Mesenchymal stem cell (in vitro differentiated cells and primary cell): ENCODE measurements at regions not wholly inside any gene's neighbourhood (a gene's known extent, or its start where the extent isn't known, plus 50 kb on each side); places are given as distances from the start of the nearest gene placed in this dataset.

Experiments
- DNase-seq: peaks from one replicate; pipeline ENCODE4 v3.0.0-alpha.2; 2013
- H2AFZ ChIP-seq: one replicate; pipeline ENCODE4 v1.6.1; 2013; ENCODE audit warnings: low read depth, mild to moderate bottlenecking, control low read depth, inconsistent platforms, low read length, moderate library complexity
- H2AK5ac ChIP-seq: 2 replicates; pipeline ENCODE4 v1.6.1; 2013; ENCODE audit warnings: low read length, moderate library complexity, mild to moderate bottlenecking, inconsistent platforms; ENCODE audit not compliant: severe bottlenecking
- H2BK120ac ChIP-seq: one replicate; pipeline ENCODE4 v1.6.1; 2013; ENCODE audit warnings: low read depth, mild to moderate bottlenecking, inconsistent platforms, low read length, moderate library complexity
- H2BK12ac ChIP-seq, 2 experiments: one replicate each; pipeline ENCODE4 v1.6.1; 2013; ENCODE audit warnings: inconsistent platforms in 2 of 2, low read length in 2 of 2, mild to moderate bottlenecking in 2 of 2, moderate library complexity in 2 of 2, control low read depth in 1 of 2
- H2BK15ac ChIP-seq: one replicate; pipeline ENCODE4 v1.6.1; 2013; ENCODE audit warnings: mild to moderate bottlenecking, low read depth, inconsistent platforms; ENCODE audit not compliant: poor library complexity, severe bottlenecking
- H2BK5ac ChIP-seq: 2 replicates; pipeline ENCODE4 v1.6.1; 2013; ENCODE audit warnings: low read depth, mild to moderate bottlenecking, low read length, control low read depth, inconsistent platforms; ENCODE audit not compliant: poor library complexity, severe bottlenecking
- H3K14ac ChIP-seq, 2 experiments: one replicate each; pipeline ENCODE4 v1.6.1; 2013; ENCODE audit warnings: inconsistent platforms in 2 of 2, low read length in 2 of 2, control low read depth in 1 of 2, mild to moderate bottlenecking in 1 of 2, moderate library complexity in 1 of 2
- H3K18ac ChIP-seq, 2 experiments: one replicate each; pipeline ENCODE4 v1.6.1; 2013; ENCODE audit warnings: inconsistent platforms in 2 of 2, low read length in 2 of 2, control low read depth in 1 of 2, low read depth in 1 of 2, mild to moderate bottlenecking in 1 of 2
- H3K23ac ChIP-seq, 2 experiments: one replicate each; pipeline ENCODE4 v1.6.1; 2013; ENCODE audit warnings: inconsistent platforms in 2 of 2, low read length in 2 of 2, mild to moderate bottlenecking in 2 of 2, moderate library complexity in 2 of 2, control low read depth in 1 of 2
- H3K27ac ChIP-seq: 2 replicates; pipeline ENCODE4 v1.5.1; 2013; ENCODE audit warnings: mild to moderate bottlenecking, moderate library complexity, low read length, control low read depth, inconsistent platforms; ENCODE audit not compliant: poor library complexity, severe bottlenecking
- H3K27me3 ChIP-seq, 2 experiments: 2 replicates each; pipeline versions ENCODE4 v1.6.1 to v1.7.0; 2013; ENCODE audit warnings: low read length in 2 of 2, mild to moderate bottlenecking in 2 of 2, moderate library complexity in 2 of 2, control low read depth in 1 of 2, inconsistent platforms in 1 of 2; ENCODE audit not compliant: control insufficient read depth in 1 of 2, insufficient read depth in 1 of 2
- H3K36me3 ChIP-seq, 2 experiments: 2 replicates each; pipeline versions ENCODE4 v1.6.1 to v1.7.0; 2013; ENCODE audit warnings: low read length in 2 of 2, control low read depth in 1 of 2, inconsistent platforms in 1 of 2, low read depth in 1 of 2, mild to moderate bottlenecking in 1 of 2; ENCODE audit not compliant: insufficient read depth in 2 of 2, control insufficient read depth in 1 of 2
- H3K4ac ChIP-seq, 2 experiments: one replicate each; pipeline ENCODE4 v1.6.1; 2013; ENCODE audit warnings: inconsistent platforms in 2 of 2, low read length in 2 of 2, mild to moderate bottlenecking in 2 of 2, moderate library complexity in 2 of 2, control low read depth in 1 of 2, low read depth in 1 of 2
- H3K4me1 ChIP-seq: 2 replicates; pipeline ENCODE4 v1.6.1; 2013; ENCODE audit warnings: low read depth, low read length, control low read depth; ENCODE audit not compliant: control insufficient read depth, insufficient read depth
- H3K4me2 ChIP-seq: 2 replicates; pipeline ENCODE4 v1.6.1; 2013; ENCODE audit warnings: low read length, mild to moderate bottlenecking, inconsistent platforms; ENCODE audit not compliant: poor library complexity, severe bottlenecking
- H3K4me3 ChIP-seq, 2 experiments: 2 replicates each; pipeline versions ENCODE4 v1.5.1 to v1.7.0; 2013; ENCODE audit warnings: low read length in 2 of 2, mild to moderate bottlenecking in 2 of 2, control low read depth in 1 of 2, low read depth in 1 of 2; ENCODE audit not compliant: insufficient read depth in 1 of 2
- H3K79me1 ChIP-seq: replicated peaks from 2 replicates; pipeline ENCODE4 v1.6.1; 2013; ENCODE audit warnings: mild to moderate bottlenecking, control low read depth, low read length, inconsistent platforms; ENCODE audit not compliant: poor library complexity, severe bottlenecking
- H3K9ac ChIP-seq: 2 replicates; pipeline ENCODE4 v1.7.0; 2013; ENCODE audit warnings: mild to moderate bottlenecking, low read length, moderate library complexity
- H3K9me3 ChIP-seq: 2 replicates; pipeline ENCODE4 v1.7.0; 2013; ENCODE audit warnings: mild to moderate bottlenecking, low read length; ENCODE audit not compliant: control insufficient read depth
- H4K8ac ChIP-seq: one replicate; pipeline ENCODE4 v1.6.1; 2013; ENCODE audit warnings: inconsistent platforms, mild to moderate bottlenecking, low read length, moderate library complexity
- H4K91ac ChIP-seq: one replicate; pipeline ENCODE4 v1.6.1; 2013; ENCODE audit warnings: mild to moderate bottlenecking, low read length, inconsistent platforms
- WGBS: methylation state at CpG from one replicate; pipeline ENCODE4 v1.1.7; 2013; ENCODE audit warnings: mixed read lengths; 5-methylcytosine and 5-hydroxymethylcytosine counted together

DNA sequence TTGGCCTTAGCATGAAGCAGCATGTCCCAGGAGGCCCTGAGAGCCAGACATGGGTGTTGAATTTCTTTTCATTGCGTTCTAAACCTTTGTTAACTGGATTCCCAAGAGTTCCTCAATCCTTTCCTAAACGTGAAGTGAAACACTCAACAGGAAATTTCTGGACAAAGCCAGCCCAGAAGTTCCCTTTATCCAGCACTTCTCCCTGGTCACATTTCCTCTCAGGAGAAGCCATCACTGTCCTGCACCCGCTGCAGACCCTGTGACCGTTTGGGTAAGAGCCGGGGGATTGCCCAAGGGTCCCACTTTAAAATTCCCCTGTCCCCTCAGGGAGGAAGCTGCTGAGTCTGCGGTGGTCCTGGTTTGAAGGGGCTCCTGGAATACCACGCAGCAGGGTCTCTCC is 88.0 kb upstream of the ZPBP start:
- no peak overlapping the region for H3K18ac ChIP-seq
- H3K9me3 ChIP-seq, result no peaks in the 10 kb centered on the region
- H2BK5ac ChIP-seq, result no peak overlapping the region
- no peaks in the 10 kb centered on the region for H3K4me1 ChIP-seq
- H3K14ac ChIP-seq, result no peak overlapping the region
- no peak overlapping the region for H4K91ac ChIP-seq
- no peak overlapping the region for H3K9ac ChIP-seq
- no peaks in the 10 kb centered on the region for H3K79me1 ChIP-seq
- H3K27me3 ChIP-seq, result peaks cover 0 to 8% of the 10 kb centered on the region in 2 experiments
- H3K4me3 ChIP-seq, result no peak overlapping the region
- H2AFZ ChIP-seq, result no peak overlapping the region
- H3K4me2 ChIP-seq, result no peak overlapping the region
- no peak overlapping the region for H2BK12ac ChIP-seq
- H2AK5ac ChIP-seq, result no peak overlapping the region
- H3K23ac ChIP-seq, result no peak overlapping the region
- H4K8ac ChIP-seq, result no peak overlapping the region
- H3K27ac ChIP-seq, result no peak overlapping the region
- no peak overlapping the region for H3K4ac ChIP-seq
- no peak overlapping the region for H2BK120ac ChIP-seq
- no peaks in the 10 kb centered on the region for H3K36me3 ChIP-seq
- no peak overlapping the region for H2BK15ac ChIP-seq
- 81% methylated on average over 7 of the region's 7 CpGs for WGBS
- DNase-seq, result no peak

DNA sequence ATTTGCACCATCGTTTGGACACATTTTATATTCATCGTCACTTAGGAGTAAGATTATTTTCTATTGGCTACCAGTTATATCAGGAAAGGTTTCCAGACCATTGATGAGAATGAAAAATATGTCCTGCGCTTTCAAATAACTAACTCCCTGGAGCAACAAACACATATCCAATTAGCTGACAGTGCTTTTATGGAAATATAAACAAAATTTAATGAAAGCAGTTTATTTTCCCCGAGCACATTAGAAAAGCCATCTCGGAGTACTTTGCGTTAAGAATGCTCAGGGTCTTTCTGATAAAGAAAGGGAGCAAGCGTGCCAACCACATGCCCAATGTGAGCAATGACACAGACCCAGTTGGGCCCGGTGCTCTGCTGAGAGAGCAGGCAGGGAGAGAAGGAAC is 85.1 kb upstream of the ZPBP start:
- Histone ChIP-seq H2BK12ac (no peak overlapping the region), H2BK5ac (no peak overlapping the region), H3K9me3 (no peaks in the 10 kb centered on the region), H4K91ac (no peak overlapping the region), H3K79me1 (no peaks in the 10 kb centered on the region), H3K4me3 (no peak overlapping the region), H2BK15ac (no peak overlapping the region), H3K23ac (no peak overlapping the region), H3K4me2 (no peak overlapping the region), H2BK120ac (no peak overlapping the region), H2AFZ (no peak overlapping the region), H3K4ac (no peak overlapping the region), H3K4me1 (no peaks in the 10 kb centered on the region), H4K8ac (no peak overlapping the region), H3K14ac (no peak overlapping the region), H3K27ac (no peak overlapping the region), H3K36me3 (no peaks in the 10 kb centered on the region), H2AK5ac (no peak overlapping the region), H3K9ac (no peak overlapping the region), H3K27me3 (peaks cover 0 to 8% of the 10 kb centered on the region in 2 experiments), H3K18ac (no peak overlapping the region)
- DNase-seq, result no peak
- WGBS, result 91% methylated on average over 5 of the region's 8 CpGs

DNA sequence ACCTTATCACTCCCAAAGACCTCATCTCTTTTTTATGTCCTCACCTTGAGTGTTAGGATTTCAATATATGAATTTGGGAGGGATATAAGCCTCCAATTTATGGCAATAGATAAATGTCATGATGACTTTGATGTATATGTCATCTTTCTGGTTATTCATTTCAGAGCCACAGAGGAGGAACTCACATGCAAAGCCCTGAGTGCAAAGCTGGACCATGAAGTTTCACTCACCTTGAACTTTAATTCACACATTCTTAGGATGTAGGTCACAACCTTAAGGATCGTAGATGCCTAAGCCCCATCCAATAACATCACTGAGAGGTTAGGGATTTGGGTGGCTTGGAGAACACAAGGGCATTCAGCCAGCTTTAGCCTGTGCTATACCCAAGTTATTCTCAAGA is 81.9 kb upstream of the ZPBP start:
- Histone ChIP-seq H3K36me3 (no peaks in the 10 kb centered on the region), H4K8ac (no peak overlapping the region), H3K4ac (no peak overlapping the region), H2AK5ac (no peak overlapping the region), H3K4me3 (no peak overlapping the region), H2AFZ (no peak overlapping the region), H3K4me2 (no peak overlapping the region), H3K27ac (no peak overlapping the region), H2BK12ac (no peak overlapping the region), H3K9ac (no peak overlapping the region), H2BK15ac (no peak overlapping the region), H3K27me3 (peaks cover 0 to 17% of the 10 kb centered on the region in 2 experiments), H2BK120ac (no peak overlapping the region), H2BK5ac (no peak overlapping the region), H3K18ac (no peak overlapping the region), H3K14ac (no peak overlapping the region), H3K23ac (no peak overlapping the region), H4K91ac (no peak overlapping the region), H3K9me3 (no peaks in the 10 kb centered on the region), H3K79me1 (no peaks in the 10 kb centered on the region), H3K4me1 (no peaks in the 10 kb centered on the region)
- WGBS, result 90% methylated on average over 1 of the region's 1 CpG
- DNase-seq, result no peak

DNA sequence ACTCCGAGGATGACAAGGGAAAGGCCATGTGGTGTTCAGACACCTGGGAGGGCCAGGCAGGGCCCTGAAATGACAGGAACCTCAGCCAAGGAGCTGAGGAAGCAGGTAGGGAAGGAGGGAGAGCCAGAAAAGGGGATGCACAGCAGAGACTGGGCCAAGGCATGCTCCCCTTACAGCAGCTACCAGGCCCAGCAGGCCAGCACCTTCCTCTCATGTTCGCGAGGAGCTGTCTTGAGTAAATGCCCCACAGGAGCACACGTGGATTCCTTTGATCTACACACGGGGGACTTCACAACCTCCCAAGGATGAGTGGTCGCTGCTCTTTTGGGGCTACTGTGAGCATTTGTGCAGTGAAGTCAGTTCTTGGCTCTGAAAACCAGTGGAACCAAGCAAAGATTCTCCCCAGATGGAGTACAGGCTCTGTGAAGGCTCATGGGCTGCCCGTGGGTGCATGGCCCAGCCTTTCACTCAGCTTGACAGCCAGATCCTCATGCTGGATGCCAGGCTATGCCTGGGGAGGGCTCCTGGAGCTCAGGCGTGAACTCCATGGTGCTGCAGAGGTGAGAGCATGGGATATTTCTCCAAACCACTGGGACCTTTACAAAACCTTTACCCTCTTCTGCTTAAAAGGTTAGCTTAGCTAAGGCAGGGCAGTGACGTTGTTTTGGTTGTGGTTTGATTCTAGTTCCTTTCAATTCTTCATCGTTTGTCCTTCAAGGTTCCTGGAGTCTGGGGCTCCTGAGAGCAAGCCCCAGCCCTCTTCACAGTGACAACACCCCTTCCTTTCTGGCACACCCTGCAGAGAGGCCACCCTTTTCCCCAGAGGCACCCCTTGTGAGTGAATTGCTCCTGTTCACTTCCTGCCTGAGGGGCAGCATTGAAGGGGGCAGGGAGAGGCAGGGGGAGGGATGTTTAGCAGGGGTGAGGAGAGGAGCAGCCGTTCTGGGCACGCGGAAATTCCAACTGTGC is 74.2 kb upstream of the ZPBP start:
- no peak overlapping the region for H3K9ac ChIP-seq
- no peak overlapping the region for H3K18ac ChIP-seq
- no peaks in the 10 kb centered on the region for H3K36me3 ChIP-seq
- no peak overlapping the region for H2AK5ac ChIP-seq
- DNase-seq, result no peak
- H3K14ac ChIP-seq, result peak overlapping the region in 1 of 2 experiments; percentile 31
- H3K23ac ChIP-seq, result no peak overlapping the region
- no peaks in the 10 kb centered on the region for H3K79me1 ChIP-seq
- H3K4me1 ChIP-seq, result no peaks in the 10 kb centered on the region
- WGBS, result 67% methylated on average over 10 of the region's 13 CpGs
- no peak overlapping the region for H2BK5ac ChIP-seq
- H2BK12ac ChIP-seq, result no peak overlapping the region
- no peak overlapping the region for H3K27ac ChIP-seq
- peaks cover 0 to 11% of the 10 kb centered on the region in 2 experiments for H3K27me3 ChIP-seq
- H3K9me3 ChIP-seq, result no peaks in the 10 kb centered on the region
- H2BK120ac ChIP-seq, result no peak overlapping the region
- no peak overlapping the region for H2BK15ac ChIP-seq
- H4K8ac ChIP-seq, result no peak overlapping the region
- no peak overlapping the region for H4K91ac ChIP-seq
- H3K4ac ChIP-seq, result no peak overlapping the region
- H2AFZ ChIP-seq, result no peak overlapping the region
- no peak overlapping the region for H3K4me3 ChIP-seq
- no peak overlapping the region for H3K4me2 ChIP-seq
